Loucy (cell line): ENCODE measurements at regions not wholly inside any gene's neighbourhood (a gene's known extent, or its start where the extent isn't known, plus 50 kb on each side); places are given as distances from the start of the nearest gene placed in this dataset.

Source experiments
- H2AFZ ChIP-seq: fragments of 200-600 bp; sonication (generic); 2 replicates; pipeline ENCODE4 v1.6.0; 2016; ENCODE audit warnings: antibody characterized with exemption, mild to moderate bottlenecking, low read length, moderate library complexity
- H3F3A ChIP-seq: fragments of 200-600 bp; 2 replicates; pipeline ENCODE4 v1.6.0; 2016; ENCODE audit warnings: antibody characterized with exemption, low read depth, mild to moderate bottlenecking
- H3K27me3 ChIP-seq: fragments of 200-600 bp; sonication (generic); 2 replicates; pipeline ENCODE4 v1.6.1; 2014; ENCODE audit warnings: low read length, mild to moderate bottlenecking; ENCODE audit not compliant: insufficient read depth, poor library complexity, severe bottlenecking
- H3K36me3 ChIP-seq: fragments of 200-600 bp; sonication (generic); 2 replicates; pipeline ENCODE4 v1.6.1; 2016; ENCODE audit warnings: low read length; ENCODE audit not compliant: insufficient read depth
- H3K4me1 ChIP-seq: fragments of 200-600 bp; sonication (generic); 2 replicates; pipeline ENCODE4 v1.5.1; 2014; ENCODE audit warnings: low read length, mild to moderate bottlenecking; ENCODE audit not compliant: insufficient read depth, poor library complexity, severe bottlenecking
- H3K4me2 ChIP-seq: fragments of 200-600 bp; sonication (generic); 2 replicates; pipeline ENCODE4 v1.6.0; 2014; ENCODE audit warnings: antibody characterized with exemption, low read length, low read depth, mild to moderate bottlenecking; ENCODE audit not compliant: poor library complexity, severe bottlenecking
- H3K4me3 ChIP-seq: fragments of 200-600 bp; sonication (generic); 2 replicates; pipeline ENCODE4 v1.5.1; 2014; ENCODE audit warnings: low read length, mild to moderate bottlenecking, mixed read lengths; ENCODE audit not compliant: poor library complexity, severe bottlenecking
- H3K79me2 ChIP-seq: fragments of 200-600 bp; sonication (generic); 2 replicates; pipeline ENCODE4 v1.6.1; 2014; ENCODE audit warnings: low read length; ENCODE audit not compliant: insufficient read depth
- H3K9ac ChIP-seq: fragments of 200-600 bp; sonication (generic); 2 replicates; pipeline ENCODE4 v1.6.0; 2014; ENCODE audit warnings: mild to moderate bottlenecking, low read depth, low read length, moderate library complexity; ENCODE audit not compliant: poor library complexity, severe bottlenecking
- H3K9me2 ChIP-seq: fragments of 200-600 bp; sonication (generic); replicated peaks from 2 replicates; pipeline ENCODE4 v1.6.1; 2016; ENCODE audit warnings: low read depth, low read length, mixed read lengths
- H3K9me3 ChIP-seq: fragments of 200-600 bp; sonication (generic); 2 replicates; pipeline ENCODE4 v1.6.1; 2014; ENCODE audit warnings: mild to moderate bottlenecking, antibody characterized with exemption, low read length, low read depth; ENCODE audit not compliant: insufficient read depth
- H4K20me1 ChIP-seq: fragments of 200-600 bp; sonication (generic); 2 replicates; pipeline ENCODE4 v1.6.0; 2014; ENCODE audit warnings: antibody characterized with exemption, low read length, mild to moderate bottlenecking; ENCODE audit not compliant: insufficient read depth, poor library complexity, severe bottlenecking
- CTCF ChIP-seq: fragments of 200-600 bp; sonication (generic); conservative IDR thresholded peaks from 2 replicates; pipeline ENCODE4 v1.5.1; 2014; ENCODE audit warnings: mild to moderate bottlenecking, antibody characterized with exemption, low read length
- EZH2phosphoT487 ChIP-seq: fragments of 200-600 bp; IDR thresholded peaks from 2 replicates; pipeline ENCODE4 v1.6.1; 2018; ENCODE audit warnings: antibody characterized with exemption, mild to moderate bottlenecking, moderate library complexity, borderline replicate concordance

GRCh38 chr9:32877639-32878217 lies 94.4 kb downstream of the TMEM215 start:
- Histone ChIP-seq H3K36me3 (no peaks in the 10 kb centered on the region), H3K4me1 (no peaks in the 10 kb centered on the region), H3K4me2 (no peak overlapping the region), H3K9ac (no peak overlapping the region), H3K9me2 (no peaks in the 10 kb centered on the region), H4K20me1 (no peaks in the 10 kb centered on the region), H3K9me3 (no peaks in the 10 kb centered on the region), H3K27me3 (no peaks in the 10 kb centered on the region), H2AFZ (no peak overlapping the region), H3K79me2 (no peaks in the 10 kb centered on the region), H3F3A (no peaks in the 10 kb centered on the region), H3K4me3 (no peak overlapping the region)
- TF ChIP-seq EZH2phosphoT487 (no peak), CTCF (no peak)

GRCh38 chr9:32879335-32879734 lies 96.0 kb downstream of the TMEM215 start:
- Histone ChIP-seq H3K36me3 (no peaks in the 10 kb centered on the region), H3K9me2 (no peaks in the 10 kb centered on the region), H3K27me3 (no peaks in the 10 kb centered on the region), H4K20me1 (no peaks in the 10 kb centered on the region), H3K4me1 (no peaks in the 10 kb centered on the region), H3K9me3 (no peaks in the 10 kb centered on the region), H3K4me3 (no peak overlapping the region), H3K4me2 (no peak overlapping the region), H3K9ac (no peak overlapping the region), H2AFZ (no peak overlapping the region), H3K79me2 (no peaks in the 10 kb centered on the region), H3F3A (no peaks in the 10 kb centered on the region)
- no peak for TF ChIP-seq CTCF
- no peak for TF ChIP-seq EZH2phosphoT487

- TF ChIP-seq CTCF = no peak
- TF ChIP-seq EZH2phosphoT487 = no peak
- Histone ChIP-seq H3K9me2 (no peaks in the 10 kb centered on the region), H3K36me3 (no peaks in the 10 kb centered on the region), H3K9ac (no peak overlapping the region), H3K79me2 (no peaks in the 10 kb centered on the region), H2AFZ (no peak overlapping the region), H3K4me1 (no peaks in the 10 kb centered on the region), H3K4me2 (no peak overlapping the region), H3F3A (no peaks in the 10 kb centered on the region), H4K20me1 (no peaks in the 10 kb centered on the region), H3K9me3 (no peaks in the 10 kb centered on the region), H3K4me3 (no peak overlapping the region), H3K27me3 (no peaks in the 10 kb centered on the region)
Observed at GRCh38 chr9:32881948-32882347, 98.6 kb downstream of the TMEM215 start.
